Astrocyte of the cerebellum (primary cell): ENCODE measurements at regions not wholly inside any gene's neighbourhood (a gene's known extent, or its start where the extent isn't known, plus 50 kb on each side); places are given as distances from the start of the nearest gene placed in this dataset.

Source experiments
- DNase-seq: peaks from one replicate; pipeline ENCODE4 v3.0.0-alpha.2; 2011; ENCODE audit warnings: low read depth
- H3K4me3 ChIP-seq: 2 replicates; pipeline ENCODE4 v1.5.1; 2011; ENCODE audit warnings: mild to moderate bottlenecking, low read depth, low read length, moderate library complexity
- CTCF ChIP-seq: IDR thresholded peaks from 2 replicates; pipeline ENCODE4 v1.5.1; 2012; ENCODE audit warnings: low read length, low read depth, moderate library complexity, mild to moderate bottlenecking; ENCODE audit errors: missing control alignments
- in situ Hi-C: cut with HindIII; loops from 2 replicates; pipeline ENCODE4 v1.10.0; 2017; ENCODE audit warnings: low sequenced_read_pairs

- no peak for TF ChIP-seq CTCF
- no peak overlapping the region for H3K4me3 ChIP-seq
- in situ Hi-C loops = no loop called here
- DNase-seq = no peak
These were observed 80.9 kb downstream of the PERP start for GRCh38 chr6:138026342-138026741.

- H3K4me3 ChIP-seq = no peak overlapping the region
- no peak for TF ChIP-seq CTCF
- DNase-seq = no peak
- in situ Hi-C loops = no loop called here
These were observed 78.3 kb downstream of the PERP start for GRCh38 chr6:138028893-138029292.

GRCh38 chr6:138030872-138031271 lies 76.3 kb downstream of the PERP start:
- TF ChIP-seq CTCF = no peak
- no peak overlapping the region for H3K4me3 ChIP-seq
- no peak for DNase-seq
- in situ Hi-C loops = no loop called here

DNA sequence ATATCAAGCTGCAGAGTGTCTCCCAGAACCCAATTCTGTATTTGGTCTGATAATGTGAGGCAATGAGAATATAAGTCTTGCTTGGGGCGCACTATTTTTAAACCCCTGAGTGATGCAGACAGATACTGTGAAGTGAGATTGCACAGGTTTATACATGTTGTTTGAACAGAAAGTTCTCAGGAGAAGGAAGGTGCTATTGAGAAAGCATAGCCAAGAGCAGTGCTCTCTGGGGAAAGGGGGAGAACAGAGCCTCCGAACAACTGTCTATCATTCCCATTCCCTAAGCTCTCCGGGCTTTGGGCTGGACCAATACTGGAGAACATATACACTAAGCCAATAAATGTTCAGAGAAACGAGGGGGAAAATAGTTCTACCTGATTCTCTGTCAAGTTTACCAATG lies 75.8 kb downstream of the PERP start:
- in situ Hi-C loops = no loop called here
- TF ChIP-seq CTCF = no peak
- H3K4me3 ChIP-seq = no peak overlapping the region
- DNase-seq = no peak

DNA sequence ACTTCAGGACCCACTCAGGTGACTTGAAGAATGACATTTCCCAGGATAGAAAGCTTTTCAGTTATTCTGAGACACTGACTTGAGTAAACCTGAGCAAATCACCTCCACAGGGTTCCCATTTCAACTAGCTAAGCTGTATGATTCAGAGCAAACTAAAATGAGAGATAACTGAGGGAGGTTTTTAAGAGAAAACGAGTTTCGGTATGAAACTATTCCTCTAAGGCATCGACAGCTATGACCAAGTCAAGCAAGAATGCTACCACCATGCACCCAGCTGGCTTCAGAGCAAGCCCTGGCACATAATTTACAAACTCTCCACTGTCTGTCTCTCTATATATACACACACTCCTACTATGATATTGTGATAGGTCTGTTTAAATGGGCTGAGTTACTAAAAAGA lies 75.4 kb downstream of the PERP start:
- in situ Hi-C loops = no loop called here
- TF ChIP-seq CTCF = no peak
- no peak for DNase-seq
- no peak overlapping the region for H3K4me3 ChIP-seq

GRCh38 chr6:138032571-138032970 lies 74.6 kb downstream of the PERP start:
- no peak for TF ChIP-seq CTCF
- H3K4me3 ChIP-seq = no peak overlapping the region
- DNase-seq = no peak
- in situ Hi-C loops = no loop called here

GRCh38 chr6:138034229-138034628 lies 73.0 kb downstream of the PERP start:
- in situ Hi-C loops = no loop called here
- H3K4me3 ChIP-seq = no peak overlapping the region
- no peak for TF ChIP-seq CTCF
- DNase-seq = no peak
